NB4 (cell line): ENCODE measurements at regions not wholly inside any gene's neighbourhood (a gene's known extent, or its start where the extent isn't known, plus 50 kb on each side); places are given as distances from the start of the nearest gene placed in this dataset.

Experiments used
- DNase-seq: peaks from one replicate; pipeline ENCODE4 v3.0.0; 2010; ENCODE audit warnings: low read depth
- H3K4me3 ChIP-seq: one replicate; pipeline ENCODE4 v1.5.1; 2011; ENCODE audit warnings: mild to moderate bottlenecking, low read depth, low read length, moderate library complexity
- MYC ChIP-seq: IDR thresholded peaks from 2 replicates; pipeline ENCODE4 v1.6.1; 2011; ENCODE audit warnings: low read depth, low read length
- POLR2A ChIP-seq: IDR thresholded peaks from 2 replicates; pipeline ENCODE4 v1.6.1; 2011; ENCODE audit warnings: mild to moderate bottlenecking; ENCODE audit not compliant: insufficient read length; ENCODE audit errors: extremely low read depth
- TF ChIP-seq, protein P1 (sequence below): IDR thresholded peaks from 2 replicates; pipeline ENCODE4 v1.6.1; 2011; ENCODE audit warnings: low read depth, low read length
- TF ChIP-seq, protein P2 (sequence below): IDR thresholded peaks from one replicate; pipeline ENCODE4 v1.5.1; 2012; ENCODE audit warnings: low read depth, low read length

DNA sequence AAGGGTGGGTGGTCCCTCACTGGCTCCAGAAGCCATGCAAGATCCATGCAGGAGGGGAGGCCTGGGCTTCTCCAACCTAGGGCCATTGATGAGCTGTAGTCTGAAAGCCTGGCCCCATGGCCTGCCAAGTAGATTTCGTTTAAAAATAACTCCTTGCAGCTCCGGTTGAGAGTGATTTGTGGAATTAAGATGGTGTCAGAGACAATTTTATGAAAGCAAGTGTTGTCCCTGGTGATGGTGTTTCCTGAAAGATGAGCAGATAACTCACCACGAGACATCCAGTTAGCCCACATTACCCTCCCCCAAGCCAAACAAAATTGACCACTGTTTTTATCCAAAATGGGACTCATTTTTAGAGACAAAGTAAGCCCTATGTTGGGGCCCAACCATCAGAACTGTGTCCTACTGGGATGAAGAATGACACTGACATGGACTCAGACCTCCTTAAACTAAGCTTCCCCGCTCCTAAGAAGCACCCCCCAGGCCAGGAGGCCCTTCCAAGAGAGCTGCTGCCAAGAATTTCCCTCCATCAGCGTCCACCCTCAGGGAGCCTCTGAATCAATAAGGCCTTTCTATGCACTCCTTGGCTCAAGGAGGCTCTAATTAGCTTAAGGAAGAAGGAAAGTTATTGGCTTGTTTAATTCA, 174.2 kb upstream of the NCAM1 start:
- DNase-seq: no peak
- TF ChIP-seq, protein P1, sequence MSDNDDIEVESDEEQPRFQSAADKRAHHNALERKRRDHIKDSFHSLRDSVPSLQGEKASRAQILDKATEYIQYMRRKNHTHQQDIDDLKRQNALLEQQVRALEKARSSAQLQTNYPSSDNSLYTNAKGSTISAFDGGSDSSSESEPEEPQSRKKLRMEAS: no peak
- TF ChIP-seq POLR2A (no peak), MYC (no peak)
- TF ChIP-seq, protein P2, sequence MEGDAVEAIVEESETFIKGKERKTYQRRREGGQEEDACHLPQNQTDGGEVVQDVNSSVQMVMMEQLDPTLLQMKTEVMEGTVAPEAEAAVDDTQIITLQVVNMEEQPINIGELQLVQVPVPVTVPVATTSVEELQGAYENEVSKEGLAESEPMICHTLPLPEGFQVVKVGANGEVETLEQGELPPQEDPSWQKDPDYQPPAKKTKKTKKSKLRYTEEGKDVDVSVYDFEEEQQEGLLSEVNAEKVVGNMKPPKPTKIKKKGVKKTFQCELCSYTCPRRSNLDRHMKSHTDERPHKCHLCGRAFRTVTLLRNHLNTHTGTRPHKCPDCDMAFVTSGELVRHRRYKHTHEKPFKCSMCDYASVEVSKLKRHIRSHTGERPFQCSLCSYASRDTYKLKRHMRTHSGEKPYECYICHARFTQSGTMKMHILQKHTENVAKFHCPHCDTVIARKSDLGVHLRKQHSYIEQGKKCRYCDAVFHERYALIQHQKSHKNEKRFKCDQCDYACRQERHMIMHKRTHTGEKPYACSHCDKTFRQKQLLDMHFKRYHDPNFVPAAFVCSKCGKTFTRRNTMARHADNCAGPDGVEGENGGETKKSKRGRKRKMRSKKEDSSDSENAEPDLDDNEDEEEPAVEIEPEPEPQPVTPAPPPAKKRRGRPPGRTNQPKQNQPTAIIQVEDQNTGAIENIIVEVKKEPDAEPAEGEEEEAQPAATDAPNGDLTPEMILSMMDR: no peak
- H3K4me3 ChIP-seq: no peak overlapping the region

DNA sequence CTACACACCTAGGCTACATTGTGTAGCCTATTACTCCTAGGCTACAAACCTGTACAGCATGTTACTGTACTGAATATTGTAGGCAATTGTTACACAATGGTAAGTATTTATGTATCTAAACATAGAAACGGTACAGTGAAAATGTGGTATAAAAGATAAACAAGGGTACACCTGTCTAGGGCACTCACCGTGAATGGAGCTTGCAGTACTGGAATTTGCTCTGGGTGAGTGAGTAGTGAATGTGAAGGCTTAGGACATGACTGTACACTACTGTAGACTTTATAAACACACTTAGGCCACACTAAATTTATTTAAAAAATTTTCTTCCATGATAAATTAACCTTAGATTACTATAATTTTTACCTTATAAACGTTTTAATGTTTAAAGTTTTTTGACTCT, 171.7 kb upstream of the NCAM1 start:
- no peak overlapping the region for H3K4me3 ChIP-seq
- no peak for DNase-seq
- TF ChIP-seq, protein P1: no peak
- TF ChIP-seq MYC: no peak

DNA sequence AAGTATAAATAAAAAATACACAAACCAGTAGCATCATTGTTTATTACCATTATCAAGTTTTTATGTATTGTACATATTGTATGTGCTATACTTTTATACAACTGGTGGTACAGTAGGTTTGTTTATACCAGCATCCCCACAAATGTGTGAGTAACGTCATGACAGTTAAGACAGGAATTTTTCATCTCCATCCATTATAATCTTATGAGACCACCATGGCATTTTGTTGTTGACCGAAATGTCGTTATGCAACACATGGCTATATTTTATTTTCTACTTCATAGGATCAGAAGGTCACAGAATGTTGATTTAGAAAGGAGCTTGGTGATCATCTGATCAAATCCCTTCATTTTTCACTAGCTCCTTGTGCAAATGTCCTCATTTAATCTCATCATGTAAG, 170.9 kb upstream of the NCAM1 start:
- no peak for DNase-seq
- no peak overlapping the region for H3K4me3 ChIP-seq
- TF ChIP-seq MYC (no peak), POLR2A (no peak)
- TF ChIP-seq, protein P1: no peak
- TF ChIP-seq, protein P2: no peak

DNA sequence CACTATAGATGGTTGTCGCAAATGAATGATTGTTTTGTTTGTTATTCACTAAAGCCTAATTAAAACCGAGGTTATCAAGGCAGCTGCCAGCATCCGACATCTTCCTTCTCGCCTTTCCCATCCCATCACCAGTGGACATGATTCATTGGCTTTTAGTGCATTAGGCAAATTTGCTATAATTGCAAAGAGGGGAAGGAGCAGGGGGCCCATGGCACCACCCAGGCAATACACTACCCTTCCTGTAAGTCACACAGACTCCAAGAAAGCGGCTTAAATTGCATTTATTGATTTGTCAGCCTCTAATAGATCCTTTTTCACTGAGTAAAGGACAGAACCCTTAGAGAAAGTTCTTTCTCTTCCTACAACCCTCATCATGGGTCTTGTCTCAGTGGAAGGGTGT, 169.2 kb upstream of the NCAM1 start:
- DNase-seq: no peak
- TF ChIP-seq, protein P1: no peak
- TF ChIP-seq POLR2A (no peak), MYC (no peak)
- TF ChIP-seq, protein P2: no peak
- no peak overlapping the region for H3K4me3 ChIP-seq

DNA sequence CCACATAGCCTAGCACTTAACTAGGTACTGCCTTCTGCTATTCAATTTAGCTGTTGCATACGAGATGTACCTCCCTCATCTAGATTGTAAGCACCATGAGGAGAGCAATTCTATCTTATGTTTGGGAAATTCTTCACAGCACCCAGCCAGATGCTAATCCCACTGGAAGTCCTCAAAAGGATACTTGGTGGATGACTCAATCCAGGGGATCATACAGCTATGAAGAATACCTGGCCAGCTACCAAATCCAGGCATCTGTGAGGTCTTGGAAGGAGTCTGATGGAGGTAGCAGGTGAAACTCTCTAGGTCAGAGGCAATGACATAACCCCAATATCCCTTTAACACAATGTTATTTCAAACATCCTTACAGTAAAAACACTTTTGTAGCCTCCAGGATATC, 167.8 kb upstream of the NCAM1 start:
- H3K4me3 ChIP-seq: no peak overlapping the region
- no peak for DNase-seq
- TF ChIP-seq, protein P2: no peak
- TF ChIP-seq, protein P1: no peak

DNA sequence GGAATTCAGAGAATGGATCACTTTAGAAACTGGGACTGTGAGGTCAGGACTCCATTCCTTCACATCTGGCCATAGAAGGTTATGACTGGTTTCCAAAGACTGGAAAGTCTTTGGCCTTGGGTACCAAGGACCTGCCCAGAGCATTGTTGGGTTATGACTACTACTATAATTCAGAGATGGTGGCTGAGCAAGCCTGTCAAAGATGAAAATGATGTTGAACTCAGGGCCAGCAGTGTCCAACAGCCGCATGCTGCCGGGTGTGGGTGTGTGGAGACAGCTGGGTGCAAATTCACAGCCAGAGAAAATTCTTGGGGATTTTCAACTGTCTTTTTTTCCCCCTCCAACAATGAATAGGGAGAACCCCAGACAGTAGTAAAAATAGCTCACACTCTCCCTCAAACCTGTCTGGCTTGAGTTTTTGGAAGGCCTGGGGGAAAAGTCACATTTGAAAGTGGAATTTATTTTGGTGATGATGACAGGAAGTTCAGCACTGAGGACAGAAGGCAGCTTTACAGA, 166.8 kb upstream of the NCAM1 start:
- no peak overlapping the region for H3K4me3 ChIP-seq
- TF ChIP-seq POLR2A: no peak
- TF ChIP-seq, protein P1: no peak
- TF ChIP-seq, protein P2: no peak
- no peak for TF ChIP-seq MYC
- DNase-seq: no peak
